ENCODE measurements at regions not wholly inside any gene's neighbourhood (a gene's known extent, or its start where the extent isn't known, plus 50 kb on each side); places are given as distances from the start of the nearest gene placed in this dataset.
A peak's percentile ranks its signal among the peaks of the same experiment; 100 is the strongest.
"Not testable (repeated sequence)": the region's sequence is repeated elsewhere in the genome, so short reads cannot be mapped to it uniquely, and the experiment has no call there.

- DNase-seq (ENCODE audit: low read depth, low spot score): peak; percentile 43
- not testable (repeated sequence) for H3K9me3 Mint-ChIP-seq; H3K36me3 Mint-ChIP-seq (ENCODE audit: low read depth); H3K4me1 Mint-ChIP-seq; H3K27ac Mint-ChIP-seq (ENCODE audit: unreplicated experiment); H3K27me3 Mint-ChIP-seq (ENCODE audit: low read depth); H3K4me3 Mint-ChIP-seq
- peak; percentile 52 for TF ChIP-seq CTCF (conservative IDR thresholded peaks at IDR 0.05)
These were observed 323.5 kb downstream of the KLF13 start for GRCh38 chr15:31650055-31650701.

- not testable (repeated sequence) for H3K9me3 Mint-ChIP-seq; H3K36me3 Mint-ChIP-seq (ENCODE audit: low read depth); H3K27me3 Mint-ChIP-seq (ENCODE audit: low read depth); H3K4me3 Mint-ChIP-seq; H3K4me1 Mint-ChIP-seq; DNase-seq (ENCODE audit: low read depth, low spot score); H3K27ac Mint-ChIP-seq (ENCODE audit: unreplicated experiment)
These were observed 330.3 kb downstream of the KLF13 start for GRCh38 chr15:31656915-31657314.

GRCh38 chr15:31660816-31661215, 334.2 kb downstream of the KLF13 start:
- DNase-seq (ENCODE audit: low read depth, low spot score): no peak
- no peak for TF ChIP-seq CTCF (conservative IDR thresholded peaks at IDR 0.05)
- Mint-ChIP-seq H3K9me3 (peaks cover 12% of the 10 kb centered on the region), H3K36me3 (ENCODE audit: low read depth) (peaks cover 3% of the 10 kb centered on the region), H3K4me3 (no peak overlapping the region), H3K27me3 (ENCODE audit: low read depth) (peaks cover 13% of the 10 kb centered on the region), H3K4me1 (no peaks in the 10 kb centered on the region), H3K27ac (ENCODE audit: unreplicated experiment) (no peak overlapping the region)

- DNase-seq (ENCODE audit: low read depth, low spot score); H3K27ac Mint-ChIP-seq (ENCODE audit: unreplicated experiment); H3K36me3 Mint-ChIP-seq (ENCODE audit: low read depth); H3K4me1 Mint-ChIP-seq; H3K4me3 Mint-ChIP-seq: not testable (repeated sequence)
- peaks cover 17% of the 10 kb centered on the region for H3K9me3 Mint-ChIP-seq
- H3K27me3 Mint-ChIP-seq (ENCODE audit: low read depth): peaks cover 15% of the 10 kb centered on the region
These were observed 339.1 kb downstream of the KLF13 start for GRCh38 chr15:31665732-31666131.

- not testable (repeated sequence) for H3K36me3 Mint-ChIP-seq (ENCODE audit: low read depth); H3K27ac Mint-ChIP-seq (ENCODE audit: unreplicated experiment); H3K4me3 Mint-ChIP-seq; DNase-seq (ENCODE audit: low read depth, low spot score); H3K4me1 Mint-ChIP-seq
- H3K27me3 Mint-ChIP-seq (ENCODE audit: low read depth): peaks cover 10% of the 10 kb centered on the region
- H3K9me3 Mint-ChIP-seq: peaks cover 14% of the 10 kb centered on the region
These were observed 342.7 kb downstream of the KLF13 start for GRCh38 chr15:31669158-31669908.

- not testable (repeated sequence) for DNase-seq (ENCODE audit: low read depth, low spot score); H3K9me3 Mint-ChIP-seq; H3K27me3 Mint-ChIP-seq (ENCODE audit: low read depth); H3K4me1 Mint-ChIP-seq; H3K27ac Mint-ChIP-seq (ENCODE audit: unreplicated experiment); H3K36me3 Mint-ChIP-seq (ENCODE audit: low read depth); H3K4me3 Mint-ChIP-seq
These were observed 346.6 kb downstream of the KLF13 start for GRCh38 chr15:31673263-31673662.

GRCh38 chr15:31681529-31682259, 348.6 kb upstream of the CHRNA7 start:
- not testable (repeated sequence) for DNase-seq (ENCODE audit: low read depth, low spot score); H3K9me3 Mint-ChIP-seq; H3K4me1 Mint-ChIP-seq; H3K27me3 Mint-ChIP-seq (ENCODE audit: low read depth); H3K27ac Mint-ChIP-seq (ENCODE audit: unreplicated experiment); H3K36me3 Mint-ChIP-seq (ENCODE audit: low read depth); H3K4me3 Mint-ChIP-seq

GRCh38 chr15:31687088-31687487, 343.2 kb upstream of the CHRNA7 start:
- not testable (repeated sequence) for H3K4me3 Mint-ChIP-seq; H3K27me3 Mint-ChIP-seq (ENCODE audit: low read depth); H3K9me3 Mint-ChIP-seq; H3K4me1 Mint-ChIP-seq; DNase-seq (ENCODE audit: low read depth, low spot score); H3K27ac Mint-ChIP-seq (ENCODE audit: unreplicated experiment); H3K36me3 Mint-ChIP-seq (ENCODE audit: low read depth)

GRCh38 chr15:31696509-31696908, 333.8 kb upstream of the CHRNA7 start:
- not testable (repeated sequence) for H3K27me3 Mint-ChIP-seq (ENCODE audit: low read depth); H3K4me3 Mint-ChIP-seq; H3K9me3 Mint-ChIP-seq; H3K4me1 Mint-ChIP-seq; H3K27ac Mint-ChIP-seq (ENCODE audit: unreplicated experiment); H3K36me3 Mint-ChIP-seq (ENCODE audit: low read depth); DNase-seq (ENCODE audit: low read depth, low spot score)

GRCh38 chr15:31705076-31705678, 325.1 kb upstream of the CHRNA7 start:
- H3K9me3 Mint-ChIP-seq; H3K27ac Mint-ChIP-seq (ENCODE audit: unreplicated experiment); DNase-seq (ENCODE audit: low read depth, low spot score); H3K27me3 Mint-ChIP-seq (ENCODE audit: low read depth); H3K36me3 Mint-ChIP-seq (ENCODE audit: low read depth); H3K4me3 Mint-ChIP-seq; H3K4me1 Mint-ChIP-seq: not testable (repeated sequence)

- H3K9me3 Mint-ChIP-seq; H3K4me1 Mint-ChIP-seq; DNase-seq (ENCODE audit: low read depth, low spot score); H3K27me3 Mint-ChIP-seq (ENCODE audit: low read depth); H3K36me3 Mint-ChIP-seq (ENCODE audit: low read depth); H3K27ac Mint-ChIP-seq (ENCODE audit: unreplicated experiment); H3K4me3 Mint-ChIP-seq: not testable (repeated sequence)
These were observed 322.2 kb upstream of the CHRNA7 start for GRCh38 chr15:31707944-31708702.

All from neural crest cell (in vitro differentiated cells).